ENCODE measurements at regions not wholly inside any gene's neighbourhood (a gene's known extent, or its start where the extent isn't known, plus 50 kb on each side); places are given as distances from the start of the nearest gene placed in this dataset.
"Not testable (repeated sequence)": the region's sequence is repeated elsewhere in the genome, so short reads cannot be mapped to it uniquely, and the experiment has no call there.

GRCh38 chr10:30553626-30554439 lies 75.7 kb downstream of the LYZL2 start:
- H3K4me3 ChIP-seq (ENCODE audit: low read depth, low read length): no peak overlapping the region
- TF ChIP-seq CTCF (conservative IDR thresholded peaks at IDR 0.05; ENCODE audit: low read depth, low read length): no peak
- DNase-seq (ENCODE audit: low read depth): no peak

GRCh38 chr10:30553018-30553625 lies 76.4 kb downstream of the LYZL2 start:
- no peak for DNase-seq (ENCODE audit: low read depth)
- H3K4me3 ChIP-seq (ENCODE audit: low read depth, low read length): no peak overlapping the region
- no peak for TF ChIP-seq CTCF (conservative IDR thresholded peaks at IDR 0.05; ENCODE audit: low read depth, low read length)

- no peak overlapping the region for H3K4me3 ChIP-seq (ENCODE audit: low read depth, low read length)
- TF ChIP-seq CTCF (conservative IDR thresholded peaks at IDR 0.05; ENCODE audit: low read depth, low read length): no peak
- no peak for DNase-seq (ENCODE audit: low read depth)
These were observed 78.4 kb downstream of the LYZL2 start for GRCh38 chr10:30550967-30551815.

GRCh38 chr10:30549134-30549687 lies 80.3 kb downstream of the LYZL2 start:
- not testable (repeated sequence) for H3K4me3 ChIP-seq (ENCODE audit: low read depth, low read length); DNase-seq (ENCODE audit: low read depth)

GRCh38 chr10:30546511-30546910 lies 83.0 kb downstream of the LYZL2 start:
- no peak overlapping the region for H3K4me3 ChIP-seq (ENCODE audit: low read depth, low read length)
- TF ChIP-seq CTCF (conservative IDR thresholded peaks at IDR 0.05; ENCODE audit: low read depth, low read length): no peak
- DNase-seq (ENCODE audit: low read depth): no peak

- no peak for DNase-seq (ENCODE audit: low read depth)
- TF ChIP-seq CTCF (conservative IDR thresholded peaks at IDR 0.05; ENCODE audit: low read depth, low read length): no peak
- no peak overlapping the region for H3K4me3 ChIP-seq (ENCODE audit: low read depth, low read length)
These were observed 86.7 kb downstream of the LYZL2 start for GRCh38 chr10:30542895-30543288.
